ENCODE measurements at regions not wholly inside any gene's neighbourhood (a gene's known extent, or its start where the extent isn't known, plus 50 kb on each side); places are given as distances from the start of the nearest gene placed in this dataset.

GRCh38 chr14:80146941-80147340, 64.4 kb downstream of the DIO2 start:
- DNase-seq (ENCODE audit: low read depth) = no peak
- no peak overlapping the region for H3K4me3 ChIP-seq (ENCODE audit: control insufficient read depth, low read depth, low read length)
- TF ChIP-seq CTCF (IDR thresholded peaks at IDR 0.05; ENCODE audit: control insufficient read depth, insufficient read depth, low read depth, low read length, missing control alignments) = no peak

GRCh38 chr14:80136358-80136757, 74.9 kb downstream of the DIO2 start:
- DNase-seq (ENCODE audit: low read depth) = no peak
- TF ChIP-seq CTCF (IDR thresholded peaks at IDR 0.05; ENCODE audit: control insufficient read depth, insufficient read depth, low read depth, low read length, missing control alignments) = no peak
- no peak overlapping the region for H3K4me3 ChIP-seq (ENCODE audit: control insufficient read depth, low read depth, low read length)

GRCh38 chr14:80135305-80136088, 75.8 kb downstream of the DIO2 start:
- DNase-seq (ENCODE audit: low read depth) = no peak
- TF ChIP-seq CTCF (IDR thresholded peaks at IDR 0.05; ENCODE audit: control insufficient read depth, insufficient read depth, low read depth, low read length, missing control alignments) = no peak
- H3K4me3 ChIP-seq (ENCODE audit: control insufficient read depth, low read depth, low read length) = no peak overlapping the region

GRCh38 chr14:80134321-80134720, 77.0 kb downstream of the DIO2 start:
- TF ChIP-seq CTCF (IDR thresholded peaks at IDR 0.05; ENCODE audit: control insufficient read depth, insufficient read depth, low read depth, low read length, missing control alignments) = no peak
- no peak overlapping the region for H3K4me3 ChIP-seq (ENCODE audit: control insufficient read depth, low read depth, low read length)
- no peak for DNase-seq (ENCODE audit: low read depth)

DNA sequence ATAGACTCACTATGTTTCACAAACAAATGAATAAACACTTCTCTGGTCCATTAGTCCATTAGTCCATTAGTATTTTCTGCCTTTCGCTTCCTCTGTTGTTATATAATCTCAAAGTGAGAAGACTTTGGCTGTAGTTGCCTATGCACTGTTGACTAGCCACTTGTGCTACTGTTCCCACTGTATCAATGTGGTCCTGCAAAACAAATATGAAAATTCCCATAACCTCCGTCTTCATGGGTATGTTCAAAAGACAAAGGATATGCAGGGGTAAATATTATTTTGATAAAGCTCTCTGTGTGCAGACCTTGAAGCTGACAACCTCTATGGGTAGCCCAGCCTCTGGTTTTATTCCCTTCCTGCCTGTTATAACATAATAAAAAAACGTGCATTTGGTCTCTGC, 77.8 kb downstream of the DIO2 start:
- H3K4me3 ChIP-seq (ENCODE audit: control insufficient read depth, low read depth, low read length) = no peak overlapping the region
- no peak for TF ChIP-seq CTCF (IDR thresholded peaks at IDR 0.05; ENCODE audit: control insufficient read depth, insufficient read depth, low read depth, low read length, missing control alignments)
- no peak for DNase-seq (ENCODE audit: low read depth)

- no peak for DNase-seq (ENCODE audit: low read depth)
- no peak for TF ChIP-seq CTCF (IDR thresholded peaks at IDR 0.05; ENCODE audit: control insufficient read depth, insufficient read depth, low read depth, low read length, missing control alignments)
- H3K4me3 ChIP-seq (ENCODE audit: control insufficient read depth, low read depth, low read length) = no peak overlapping the region
Measured at GRCh38 chr14:80127466-80127865, 83.8 kb downstream of the DIO2 start.

Data from AG09309 (cell line).